ENCODE measurements at regions not wholly inside any gene's neighbourhood (a gene's known extent, or its start where the extent isn't known, plus 50 kb on each side); places are given as distances from the start of the nearest gene placed in this dataset.

DNA sequence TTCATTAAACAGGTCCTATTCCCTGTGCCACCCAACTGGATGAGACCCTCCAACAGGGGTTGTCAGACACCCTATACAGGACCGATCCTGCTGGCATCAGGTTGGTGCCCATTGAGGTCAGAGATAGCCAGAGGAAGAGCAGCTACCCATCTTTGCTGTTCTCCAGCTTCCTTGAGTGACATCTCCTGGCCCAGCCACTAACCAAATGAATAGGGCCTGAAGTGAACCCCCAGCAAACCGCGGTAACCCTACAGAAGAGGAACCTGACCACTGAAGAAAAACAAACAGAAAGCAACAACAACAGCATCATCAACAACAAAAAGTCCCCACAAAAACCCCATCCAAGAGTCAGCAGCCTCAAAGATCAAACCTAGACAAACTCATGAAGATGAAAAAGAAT, 133.6 kb upstream of the ARPP21 start:
- TF ChIP-seq, protein P1, sequence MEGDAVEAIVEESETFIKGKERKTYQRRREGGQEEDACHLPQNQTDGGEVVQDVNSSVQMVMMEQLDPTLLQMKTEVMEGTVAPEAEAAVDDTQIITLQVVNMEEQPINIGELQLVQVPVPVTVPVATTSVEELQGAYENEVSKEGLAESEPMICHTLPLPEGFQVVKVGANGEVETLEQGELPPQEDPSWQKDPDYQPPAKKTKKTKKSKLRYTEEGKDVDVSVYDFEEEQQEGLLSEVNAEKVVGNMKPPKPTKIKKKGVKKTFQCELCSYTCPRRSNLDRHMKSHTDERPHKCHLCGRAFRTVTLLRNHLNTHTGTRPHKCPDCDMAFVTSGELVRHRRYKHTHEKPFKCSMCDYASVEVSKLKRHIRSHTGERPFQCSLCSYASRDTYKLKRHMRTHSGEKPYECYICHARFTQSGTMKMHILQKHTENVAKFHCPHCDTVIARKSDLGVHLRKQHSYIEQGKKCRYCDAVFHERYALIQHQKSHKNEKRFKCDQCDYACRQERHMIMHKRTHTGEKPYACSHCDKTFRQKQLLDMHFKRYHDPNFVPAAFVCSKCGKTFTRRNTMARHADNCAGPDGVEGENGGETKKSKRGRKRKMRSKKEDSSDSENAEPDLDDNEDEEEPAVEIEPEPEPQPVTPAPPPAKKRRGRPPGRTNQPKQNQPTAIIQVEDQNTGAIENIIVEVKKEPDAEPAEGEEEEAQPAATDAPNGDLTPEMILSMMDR (IDR thresholded peaks at IDR 0.05; ENCODE audit: insufficient read depth, low read length, poor library complexity, severe bottlenecking) = no peak
- TF ChIP-seq EZH2phosphoT487 (conservative IDR thresholded peaks at IDR 0.05; ENCODE audit: low read length) = no peak
